ENCODE measurements at regions not wholly inside any gene's neighbourhood (a gene's known extent, or its start where the extent isn't known, plus 50 kb on each side); places are given as distances from the start of the nearest gene placed in this dataset.
"Not testable (repeated sequence)": the region's sequence is repeated elsewhere in the genome, so short reads cannot be mapped to it uniquely, and the experiment has no call there.

GRCh38 chr6:40887079-40887791, 151.8 kb downstream of the UNC5CL start:
- DNase-seq (ENCODE audit: low spot score) = no peak

- DNase-seq (ENCODE audit: low spot score) = peak; percentile 33
These were observed 153.8 kb downstream of the UNC5CL start for GRCh38 chr6:40885139-40885774.

GRCh38 chr6:40882323-40882997, 156.6 kb downstream of the UNC5CL start:
- DNase-seq (ENCODE audit: low spot score) = peak; percentile 65

GRCh38 chr6:40881501-40881900, 157.5 kb downstream of the UNC5CL start:
- no peak for DNase-seq (ENCODE audit: low spot score)

- no peak for DNase-seq (ENCODE audit: low spot score)
These were observed 158.1 kb downstream of the UNC5CL start for GRCh38 chr6:40880906-40881305.

GRCh38 chr6:40879169-40879568, 159.9 kb downstream of the UNC5CL start:
- DNase-seq (ENCODE audit: low spot score) = no peak

GRCh38 chr6:40877362-40877761, 161.7 kb downstream of the UNC5CL start:
- DNase-seq (ENCODE audit: low spot score) = no peak

- no peak for DNase-seq (ENCODE audit: low spot score)
These were observed 162.7 kb downstream of the UNC5CL start for GRCh38 chr6:40876336-40876735.

- DNase-seq (ENCODE audit: low spot score) = no peak
These were observed 164.5 kb downstream of the UNC5CL start for GRCh38 chr6:40874495-40874894.

- no peak for DNase-seq (ENCODE audit: low spot score)
These were observed 167.6 kb downstream of the UNC5CL start for GRCh38 chr6:40871424-40871823.

GRCh38 chr6:40868089-40868865, 170.7 kb downstream of the UNC5CL start:
- DNase-seq (ENCODE audit: low spot score) = not testable (repeated sequence)

- DNase-seq (ENCODE audit: low spot score) = not testable (repeated sequence)
These were observed 171.5 kb downstream of the UNC5CL start for GRCh38 chr6:40867527-40867926.

- DNase-seq (ENCODE audit: low spot score) = not testable (repeated sequence)
These were observed 173.8 kb downstream of the UNC5CL start for GRCh38 chr6:40865259-40865658.

- DNase-seq (ENCODE audit: low spot score) = no peak
These were observed 178.6 kb downstream of the UNC5CL start for GRCh38 chr6:40860443-40860842.

GRCh38 chr6:40856271-40856670, 182.8 kb downstream of the UNC5CL start:
- no peak for DNase-seq (ENCODE audit: low spot score)

GRCh38 chr6:40855168-40855880, 183.7 kb downstream of the UNC5CL start:
- DNase-seq (ENCODE audit: low spot score) = no peak

GRCh38 chr6:40854592-40854991, 184.4 kb downstream of the UNC5CL start:
- DNase-seq (ENCODE audit: low spot score) = no peak

- no peak for DNase-seq (ENCODE audit: low spot score)
These were observed 186.1 kb downstream of the UNC5CL start for GRCh38 chr6:40852779-40853373.

GRCh38 chr6:40849546-40849945, 189.5 kb downstream of the UNC5CL start:
- DNase-seq (ENCODE audit: low spot score) = no peak

GRCh38 chr6:40848868-40849514, 190.0 kb downstream of the UNC5CL start:
- DNase-seq (ENCODE audit: low spot score) = no peak

- DNase-seq (ENCODE audit: low spot score) = no peak
These were observed 191.0 kb downstream of the UNC5CL start for GRCh38 chr6:40848038-40848437.

Data from mucosa of gallbladder (tissue), 1 donor.